ENCODE measurements at regions not wholly inside any gene's neighbourhood (a gene's known extent, or its start where the extent isn't known, plus 50 kb on each side); places are given as distances from the start of the nearest gene placed in this dataset.
A peak's percentile ranks its signal among the peaks of the same experiment; 100 is the strongest.

DNA sequence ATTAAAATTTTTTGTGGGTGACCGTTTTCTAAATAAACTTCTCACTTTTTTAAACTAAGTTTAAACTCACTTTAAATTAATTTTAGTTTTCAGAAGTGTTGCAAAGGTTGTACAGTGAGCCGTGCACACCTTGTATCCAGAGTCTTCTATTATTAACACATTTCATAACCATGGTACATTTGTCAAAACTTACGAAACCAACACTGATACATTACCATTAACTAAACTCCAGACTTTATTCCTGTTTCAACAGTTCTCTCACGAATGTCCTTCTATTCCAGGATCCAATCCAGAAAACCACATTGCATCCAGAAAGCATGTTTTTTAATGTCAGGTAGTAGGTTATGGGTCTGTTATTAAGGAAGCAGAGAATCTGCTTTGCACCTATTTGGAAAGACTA, 319.9 kb downstream of the CBLN4 start:
- DNase-seq (ENCODE audit: low spot score): no peak

DNA sequence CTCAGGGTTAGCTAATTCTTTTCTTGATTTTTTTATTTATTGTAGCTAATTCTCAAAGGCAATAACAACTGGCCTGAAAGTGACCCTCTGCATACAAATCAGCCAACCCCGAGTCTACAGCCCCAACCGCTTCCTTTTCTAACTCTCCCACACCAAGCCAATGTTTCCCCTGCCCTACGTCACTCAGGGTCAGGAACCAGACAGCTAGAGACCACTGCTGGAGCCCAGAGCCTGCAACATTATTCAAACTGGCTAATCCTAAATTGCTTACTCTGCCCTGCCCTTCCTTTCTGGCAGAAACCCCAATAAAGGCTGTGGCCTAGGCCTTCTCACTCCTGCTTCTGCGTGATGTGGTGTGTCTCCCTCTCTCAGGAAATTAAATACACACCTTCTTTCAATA, 320.7 kb downstream of the CBLN4 start:
- no peak for DNase-seq (ENCODE audit: low spot score)

DNA sequence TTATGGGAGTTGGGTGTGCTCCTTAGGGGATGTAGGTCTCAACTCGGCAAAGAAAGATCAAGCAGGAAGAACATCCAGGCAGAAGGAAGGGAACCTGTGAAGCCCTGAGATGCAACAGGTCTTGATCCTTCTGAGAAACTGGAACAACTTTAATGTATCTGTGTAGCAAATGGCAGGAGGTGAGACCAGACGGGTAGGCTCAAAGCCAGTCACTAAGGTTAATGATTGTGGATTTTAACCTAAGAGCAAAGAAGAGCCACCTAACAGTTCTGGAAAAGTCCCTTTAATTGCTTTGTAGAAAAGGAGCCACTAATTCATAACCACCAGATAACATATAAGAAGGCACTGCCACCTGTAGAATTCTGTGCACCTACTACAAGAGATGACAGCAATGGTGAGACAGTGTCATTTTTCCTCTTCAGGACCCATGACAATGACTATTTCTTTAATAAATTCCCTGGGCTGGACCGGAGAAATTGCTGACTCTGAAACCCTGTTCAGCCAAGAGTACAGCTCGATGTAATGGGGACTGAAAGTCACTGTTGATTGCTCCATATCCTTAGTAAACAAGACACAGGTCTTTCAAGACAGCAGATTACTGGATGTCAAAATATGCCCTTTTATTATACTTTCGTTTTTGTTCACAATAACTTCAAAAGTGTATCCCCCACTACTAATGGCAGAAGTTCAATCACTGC, 326.2 kb downstream of the CBLN4 start:
- no peak for DNase-seq (ENCODE audit: low spot score)

DNA sequence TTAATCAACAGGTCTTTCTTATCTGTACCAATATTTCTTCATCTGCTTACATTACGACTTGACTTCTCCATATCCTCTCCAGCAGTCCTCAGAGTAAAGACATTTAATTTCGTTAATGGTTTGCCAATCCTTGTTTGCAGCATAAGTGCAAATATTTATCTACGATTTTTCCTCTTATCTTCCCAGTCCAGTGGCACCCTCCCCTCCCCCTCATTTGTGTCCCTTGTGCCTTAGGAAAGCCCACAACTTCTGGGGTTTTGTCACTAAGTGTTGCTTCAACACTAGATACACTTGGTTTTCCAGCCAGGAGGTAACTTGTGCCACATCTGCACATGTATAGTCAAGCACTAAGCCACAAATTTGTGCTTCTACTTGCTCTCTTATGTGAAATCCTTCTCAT, 327.2 kb downstream of the CBLN4 start:
- no peak for DNase-seq (ENCODE audit: low spot score)

DNA sequence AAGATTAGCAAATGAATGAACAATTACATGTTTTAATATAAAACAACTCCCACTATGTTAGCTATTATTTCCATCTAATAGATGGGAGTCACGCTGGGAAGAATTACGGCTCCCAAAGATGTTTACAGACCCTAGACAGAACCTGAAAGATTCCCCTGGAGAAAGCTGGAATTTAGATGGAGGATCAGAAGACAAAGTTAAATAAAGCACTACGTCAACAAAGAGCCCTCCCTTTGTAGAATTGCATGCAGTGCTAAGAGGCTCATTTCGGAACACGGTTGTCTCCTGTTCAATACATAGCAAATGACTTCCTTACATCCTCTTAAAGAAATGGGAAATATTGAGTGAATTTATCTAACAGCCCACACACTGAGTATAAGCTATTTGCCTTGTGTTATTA, 328.3 kb downstream of the CBLN4 start:
- DNase-seq (ENCODE audit: low spot score): no peak

DNA sequence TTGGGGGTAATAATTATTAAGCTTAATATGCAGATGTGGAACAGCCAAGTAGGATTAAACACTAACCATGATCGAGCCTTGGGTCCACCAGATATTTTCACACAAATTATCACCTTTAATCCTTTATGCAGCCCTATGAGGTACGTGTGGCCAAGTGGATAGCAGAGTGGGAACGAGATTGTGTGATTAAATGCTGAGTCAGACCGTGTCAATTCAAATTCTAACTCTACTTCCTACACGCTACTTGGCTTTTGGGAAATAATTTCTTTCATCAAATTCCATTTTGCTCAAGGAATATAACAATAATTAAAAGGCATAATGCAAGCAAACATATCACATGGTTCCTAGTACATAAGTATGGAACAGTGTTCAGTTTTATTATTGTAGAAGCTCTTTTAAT, 329.2 kb downstream of the CBLN4 start:
- no peak for DNase-seq (ENCODE audit: low spot score)

DNA sequence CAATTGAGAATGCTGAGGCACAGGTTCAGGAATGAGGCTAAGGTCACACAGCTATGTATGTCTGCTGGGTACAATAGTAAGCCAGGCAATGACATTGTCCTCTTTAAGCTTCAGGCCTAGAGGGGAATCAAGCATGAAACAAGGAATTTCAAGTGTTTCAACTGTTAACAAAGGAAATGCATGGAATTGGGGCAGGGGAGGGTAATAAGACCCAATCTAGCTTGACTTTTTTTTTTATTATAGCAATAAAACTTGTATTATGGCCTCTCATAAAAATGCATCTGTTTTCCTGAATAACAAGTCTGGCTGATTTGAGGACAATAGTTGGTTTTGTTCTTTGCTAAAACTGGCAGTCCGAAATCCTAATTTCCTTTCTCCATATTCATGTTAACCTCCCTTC, 336.7 kb downstream of the CBLN4 start:
- DNase-seq (ENCODE audit: low spot score): no peak

DNA sequence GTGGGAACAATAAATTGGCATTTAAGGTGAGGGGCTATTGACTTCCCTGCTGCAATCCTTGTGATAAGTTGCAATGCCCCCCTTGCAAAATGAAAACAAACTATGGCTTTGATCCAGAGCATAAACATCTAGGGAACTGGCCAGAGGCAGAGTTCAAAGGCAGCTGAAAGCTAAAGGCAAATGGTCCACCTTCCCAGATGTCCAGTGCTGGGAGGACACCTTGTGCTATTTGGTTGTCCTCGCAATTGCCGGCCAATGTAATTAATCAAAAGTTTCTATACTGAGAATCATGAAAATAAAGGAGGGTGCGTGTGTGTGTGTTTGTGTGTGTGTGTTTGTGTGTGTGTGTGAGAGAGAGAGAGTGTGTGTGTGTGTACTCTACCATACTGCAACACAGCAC, 337.4 kb downstream of the CBLN4 start:
- no peak for DNase-seq (ENCODE audit: low spot score)

DNA sequence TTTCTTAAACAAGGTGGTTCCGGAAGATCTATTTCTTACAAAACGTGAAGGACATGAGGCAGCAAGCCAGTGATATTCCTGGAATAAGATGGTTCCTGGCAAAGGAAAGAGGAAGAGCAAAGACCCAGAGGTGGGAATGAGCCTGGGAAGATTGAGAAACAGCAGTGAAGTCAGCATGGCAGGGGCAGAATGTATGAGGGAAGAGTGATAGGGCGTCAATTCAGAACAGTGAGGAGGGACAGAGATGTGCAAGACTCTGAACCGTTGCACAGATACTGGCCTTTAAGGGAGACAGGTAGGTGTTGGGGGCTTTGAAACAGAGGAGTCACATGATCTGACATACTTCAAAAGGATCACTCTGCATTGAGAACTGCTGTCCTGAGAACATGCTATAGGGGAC, 338.3 kb downstream of the CBLN4 start:
- no peak for DNase-seq (ENCODE audit: low spot score)

DNA sequence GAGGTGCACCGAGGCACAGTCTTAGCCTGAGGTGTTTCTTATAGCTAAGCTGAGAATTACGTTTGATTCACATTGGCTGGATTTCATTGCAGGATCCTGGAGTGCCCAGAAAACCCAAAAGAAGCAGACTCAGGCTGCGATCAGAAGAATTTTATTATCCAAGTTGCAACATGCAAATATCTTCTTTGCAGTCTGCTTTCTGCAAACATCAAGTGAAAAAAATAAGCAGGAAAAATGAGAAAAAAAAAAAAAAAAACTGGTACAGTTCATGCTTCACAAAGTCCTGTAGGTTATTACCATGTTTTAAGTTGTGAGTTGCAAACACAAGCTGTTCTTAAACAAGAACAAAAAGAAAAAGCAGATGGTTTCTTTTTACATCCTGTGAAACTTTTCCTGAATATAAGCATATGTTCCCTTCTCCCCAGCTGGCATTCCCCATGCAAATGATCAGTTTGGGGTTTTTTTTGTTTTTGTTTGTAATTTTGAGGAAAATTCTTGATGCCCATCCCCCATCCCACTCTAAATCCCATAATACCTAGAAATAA, 349.0 kb downstream of the CBLN4 start:
- no peak for DNase-seq (ENCODE audit: low spot score)

DNA sequence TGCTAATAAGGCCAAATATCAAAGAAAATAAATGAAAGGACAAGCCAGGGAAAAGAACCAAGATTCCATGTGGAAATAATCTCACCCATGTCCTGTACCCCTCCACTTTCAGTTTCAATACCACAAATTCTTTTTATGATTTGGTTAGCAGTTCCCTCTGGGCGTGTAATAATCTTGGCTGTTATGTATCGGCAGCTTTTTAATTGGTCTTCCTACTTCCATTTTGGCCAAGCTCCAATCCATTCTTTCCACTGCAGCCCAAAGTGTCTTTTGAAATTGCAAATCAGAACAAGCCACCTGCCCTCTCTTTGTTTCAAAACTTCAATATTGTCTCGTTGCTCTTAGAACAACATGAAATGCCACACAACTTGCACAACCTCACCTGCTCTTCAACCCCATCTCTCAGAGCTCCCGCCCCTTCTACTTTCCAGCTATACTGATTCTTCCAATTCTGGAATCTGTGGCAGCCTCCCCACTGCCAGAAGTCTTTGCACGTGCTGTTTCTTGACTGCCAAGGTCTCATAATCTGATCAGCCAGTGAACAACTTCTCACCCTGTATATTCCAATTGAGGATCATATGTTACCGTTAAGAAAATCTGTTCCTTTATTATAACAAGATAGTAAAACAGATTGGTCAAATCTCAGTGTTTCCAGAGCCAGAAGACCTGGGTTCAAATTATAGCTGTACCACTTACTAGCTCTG, 354.5 kb downstream of the CBLN4 start:
- no peak for DNase-seq (ENCODE audit: low spot score)

DNA sequence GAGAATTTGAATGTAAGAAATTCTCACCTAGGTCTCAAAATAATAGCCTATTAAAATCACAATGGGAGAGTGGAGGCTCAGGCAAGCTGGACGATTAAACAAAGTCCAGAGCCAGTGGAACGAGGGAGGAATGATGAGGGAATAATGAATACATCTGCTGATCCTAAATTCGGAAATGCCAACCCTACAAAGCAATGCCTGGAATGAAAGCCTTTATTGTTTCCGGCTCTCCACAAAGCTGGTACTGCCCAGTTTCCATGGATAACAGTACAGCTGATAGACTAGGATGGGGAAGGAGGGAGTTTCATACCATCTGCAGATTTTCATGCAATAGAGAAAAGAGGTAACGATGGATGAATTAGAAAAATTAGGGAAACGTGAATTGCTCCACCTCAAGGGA, 356.1 kb downstream of the CBLN4 start:
- DNase-seq (ENCODE audit: low spot score): no peak

DNA sequence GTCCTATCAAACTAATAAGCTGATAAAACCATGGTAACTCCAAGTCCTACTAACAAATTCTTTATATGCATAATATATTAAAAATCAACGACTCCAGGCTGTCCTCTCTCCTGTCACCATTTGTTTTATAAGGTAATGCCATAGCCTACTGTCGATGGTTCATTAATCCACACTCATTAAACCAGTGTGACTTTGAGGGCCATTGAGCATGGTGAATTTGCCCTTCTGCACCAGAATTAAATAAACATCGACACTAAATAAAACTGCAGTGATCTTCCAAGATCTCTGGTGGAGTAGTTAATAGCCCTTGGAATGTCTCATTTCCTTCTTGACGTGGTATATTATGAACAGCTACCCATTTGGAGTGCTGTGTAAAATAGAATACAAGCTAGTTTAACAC, 358.5 kb downstream of the CBLN4 start:
- no peak for DNase-seq (ENCODE audit: low spot score)

DNA sequence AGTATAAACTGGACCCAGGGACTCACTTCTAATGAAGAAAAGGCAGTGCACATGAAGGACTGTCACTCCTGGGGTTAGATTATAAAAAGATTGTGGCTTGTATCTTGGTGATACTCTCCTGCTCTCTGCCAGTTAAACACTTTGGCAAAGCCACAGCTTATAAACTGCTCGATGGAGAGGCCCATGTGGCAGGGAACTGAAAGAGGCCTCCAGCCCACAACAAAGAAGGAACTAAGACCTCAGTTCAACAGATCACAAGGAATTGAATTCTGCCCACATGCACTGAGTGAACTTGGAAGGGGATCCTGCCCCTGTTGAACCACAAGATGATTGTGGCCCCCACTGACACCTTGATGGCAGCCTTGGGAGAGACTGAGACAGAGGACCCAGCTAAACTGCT, 363.8 kb downstream of the CBLN4 start:
- DNase-seq (ENCODE audit: low spot score): no peak

DNA sequence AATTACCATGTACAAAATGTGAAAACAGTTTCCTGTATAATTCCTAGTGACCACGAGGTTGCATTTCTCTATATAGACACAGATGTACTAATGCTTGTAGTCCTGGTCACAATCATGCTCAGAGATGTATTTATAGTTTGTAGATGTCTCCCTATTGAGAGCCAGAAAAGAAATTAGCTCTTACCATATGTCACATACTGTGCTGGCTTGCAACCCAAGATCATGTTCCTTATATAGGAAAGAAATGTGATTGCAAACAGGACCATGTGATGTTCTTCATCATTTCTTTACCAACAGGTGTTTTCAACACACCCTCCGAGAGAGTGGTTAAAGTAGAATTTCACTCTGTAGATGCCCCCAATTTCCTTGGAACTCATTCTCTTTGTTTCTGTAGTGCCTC, 369.4 kb downstream of the CBLN4 start:
- DNase-seq (ENCODE audit: low spot score): no peak

DNA sequence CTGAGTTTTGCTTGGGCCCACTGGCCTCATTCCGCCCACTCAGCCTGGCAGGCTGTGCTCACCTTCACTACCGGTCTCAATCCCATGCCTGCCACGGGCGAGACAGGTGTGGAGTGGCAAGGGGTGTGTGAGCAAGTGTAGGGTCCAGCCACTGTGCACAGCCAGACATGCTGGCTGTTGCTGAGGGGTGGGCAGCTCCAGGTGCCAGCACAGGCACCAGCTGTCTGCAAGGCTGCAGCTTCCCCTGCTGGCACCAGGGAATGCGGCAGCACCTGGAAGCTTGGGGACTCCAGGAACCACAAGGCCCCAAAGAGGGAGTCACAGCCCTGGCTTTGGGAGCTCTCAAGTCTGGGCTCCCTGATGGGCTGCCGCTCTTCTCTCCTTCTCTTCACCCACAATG, 372.7 kb downstream of the CBLN4 start:
- no peak for DNase-seq (ENCODE audit: low spot score)

DNA sequence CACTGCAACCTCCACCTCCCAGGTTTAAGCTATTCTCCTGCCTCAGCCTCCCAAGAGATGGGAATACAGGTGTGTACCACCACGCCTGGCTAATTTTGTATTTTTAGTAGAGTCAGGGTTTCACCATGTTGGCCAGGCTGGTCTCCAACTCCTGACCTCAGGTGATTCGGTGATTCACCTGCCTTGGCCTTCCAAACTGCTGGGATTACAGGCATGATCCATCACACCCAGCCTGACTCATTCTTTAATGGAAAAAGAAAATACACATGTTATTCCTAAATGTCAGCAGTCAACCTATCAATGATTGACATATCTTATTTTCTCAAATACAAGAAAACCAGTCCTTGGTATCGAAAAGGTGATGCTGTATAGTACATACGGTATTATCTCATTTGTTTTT, 376.2 kb downstream of the CBLN4 start:
- DNase-seq (ENCODE audit: low spot score): peak; percentile 30

DNA sequence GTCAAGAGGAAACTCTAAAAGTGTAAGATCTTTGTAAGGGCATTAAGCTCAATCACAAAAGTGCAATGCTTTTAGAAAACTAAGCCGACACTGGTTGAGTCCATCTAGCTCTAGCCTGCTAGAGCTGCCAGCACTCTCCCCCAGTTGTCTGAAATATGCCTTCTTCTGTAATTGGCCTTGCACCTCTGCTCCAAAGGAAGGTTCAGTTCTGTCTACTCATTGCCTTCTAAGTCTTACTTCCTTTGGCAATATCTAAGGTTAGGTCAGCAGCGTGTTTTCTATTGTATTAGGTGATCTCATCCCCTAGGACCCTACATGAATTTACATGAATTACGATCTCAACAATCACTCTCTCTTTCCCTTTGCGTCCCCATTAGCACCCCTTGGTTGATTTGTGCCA, 378.6 kb downstream of the CBLN4 start:
- DNase-seq (ENCODE audit: low spot score): no peak

DNA sequence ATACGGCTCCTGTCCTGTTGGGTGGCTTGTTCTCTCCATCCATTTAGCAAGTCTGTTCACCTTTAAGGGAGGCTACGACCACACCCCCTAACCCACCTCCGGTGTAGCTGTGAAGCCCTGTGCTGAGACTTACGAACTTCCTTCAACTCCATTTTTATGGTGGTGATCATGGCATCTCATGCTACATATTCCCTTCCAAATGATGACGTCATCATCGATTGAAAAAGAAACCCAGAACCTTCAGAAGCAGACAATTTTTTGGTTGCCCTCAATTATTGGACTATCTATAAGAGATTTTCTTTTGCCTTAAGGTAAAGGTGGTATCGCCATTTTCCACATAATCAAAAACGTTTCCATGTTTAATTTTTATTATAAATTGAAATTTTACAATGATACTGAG, 389.0 kb downstream of the CBLN4 start:
- DNase-seq (ENCODE audit: low spot score): no peak

DNA sequence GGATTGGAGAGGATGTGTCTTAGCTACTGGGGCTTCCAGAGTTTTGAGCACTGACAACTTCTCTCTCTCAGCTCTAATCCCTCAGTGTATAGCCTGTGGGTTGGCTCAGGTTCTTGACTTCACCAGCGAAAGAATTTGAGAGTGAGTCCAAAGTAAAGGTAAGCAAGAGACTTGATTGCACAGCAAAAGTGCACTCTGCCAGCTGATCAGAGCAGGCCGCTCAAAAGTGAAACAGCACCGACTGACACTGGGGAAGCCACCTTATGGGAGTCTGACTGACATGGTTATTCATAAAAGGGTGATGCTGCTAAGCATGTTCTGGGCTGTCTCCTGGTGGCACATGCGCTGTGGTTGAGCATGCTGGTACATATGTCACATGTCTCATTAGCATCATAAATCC, 389.5 kb downstream of the CBLN4 start:
- DNase-seq (ENCODE audit: low spot score): no peak

DNA sequence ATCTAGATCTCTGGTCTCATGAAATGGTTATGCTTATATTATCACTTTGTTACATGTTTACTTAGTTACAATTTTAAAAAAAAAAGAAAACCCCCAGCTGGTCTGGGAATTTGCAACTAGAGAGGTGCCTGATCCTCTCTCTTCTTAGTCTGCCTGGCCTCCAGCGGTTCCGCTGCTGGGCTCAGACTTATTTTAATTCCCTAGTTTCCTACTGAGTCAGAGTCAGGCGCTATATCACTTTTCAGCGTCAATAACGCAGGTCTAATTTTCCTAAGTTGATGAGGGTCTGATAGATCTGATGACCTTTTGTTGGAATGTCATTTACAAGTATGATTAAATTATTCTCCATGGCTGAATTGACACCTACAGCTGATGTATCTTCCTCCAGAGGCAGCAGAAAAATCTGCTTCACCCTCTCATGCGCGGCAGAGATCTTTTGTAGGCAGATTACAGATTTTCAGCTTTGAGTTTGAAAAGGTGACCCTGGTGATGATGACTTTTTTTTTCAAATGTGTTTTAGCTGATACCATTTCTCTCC, 391.0 kb downstream of the CBLN4 start:
- DNase-seq (ENCODE audit: low spot score): no peak

DNA sequence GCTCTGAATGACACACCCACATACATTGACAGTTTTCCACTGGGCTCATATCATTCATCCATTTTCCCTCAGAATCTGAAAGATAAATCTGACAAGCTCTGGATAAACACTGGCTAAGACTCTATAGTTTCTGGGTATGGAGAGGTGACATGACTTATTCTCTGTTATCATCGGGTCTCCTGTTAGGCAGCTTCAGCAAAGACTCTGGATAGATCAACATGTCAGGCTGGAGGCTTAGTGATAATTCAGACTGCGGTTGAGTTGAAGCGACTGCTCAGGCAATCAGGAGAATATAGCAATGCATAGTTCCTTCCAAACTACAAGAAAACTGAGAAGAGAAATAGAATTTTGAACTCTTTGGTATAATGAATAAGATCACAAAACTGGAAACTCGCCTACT, 394.6 kb downstream of the CBLN4 start:
- DNase-seq (ENCODE audit: low spot score): no peak

DNA sequence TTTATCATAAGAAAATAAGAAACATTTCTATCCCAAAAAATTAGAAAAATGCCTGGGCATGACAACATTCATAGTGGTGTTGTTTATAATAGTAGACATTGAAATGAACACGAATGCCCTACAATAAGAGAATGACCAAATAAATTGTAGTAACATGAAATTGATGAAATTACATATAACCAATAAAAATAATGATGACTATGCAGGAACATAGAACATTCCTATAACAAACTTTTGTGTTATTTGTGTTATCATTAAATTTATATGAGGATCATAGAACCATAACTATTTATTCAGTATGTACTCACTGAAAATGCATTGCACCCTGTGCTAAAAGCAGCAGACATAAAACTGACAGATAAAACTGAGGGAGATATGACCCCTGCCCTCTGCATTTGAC, 399.7 kb downstream of the CBLN4 start:
- no peak for DNase-seq (ENCODE audit: low spot score)

DNA sequence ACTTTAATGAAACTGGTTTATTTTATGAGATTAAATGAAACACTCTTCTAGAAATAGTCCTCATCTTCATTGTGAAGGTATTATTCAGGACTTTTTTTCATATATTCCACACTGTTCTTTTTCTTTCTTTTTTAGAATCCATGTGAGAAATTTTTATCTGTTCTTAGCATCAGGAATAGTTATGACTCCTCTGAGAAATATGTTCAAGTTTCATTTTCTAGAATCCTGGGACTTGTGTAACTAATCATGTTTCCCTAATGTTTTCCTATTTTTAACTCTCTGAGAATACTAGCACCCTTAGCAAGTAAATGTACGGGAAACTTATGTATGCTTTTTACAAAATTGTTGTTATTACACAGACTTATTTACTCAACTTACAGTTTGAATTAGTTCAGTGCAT, 407.8 kb downstream of the CBLN4 start:
- no peak for DNase-seq (ENCODE audit: low spot score)
